Kidney glomerular epithelial cell (primary cell): ENCODE measurements at regions not wholly inside any gene's neighbourhood (a gene's known extent, or its start where the extent isn't known, plus 50 kb on each side); places are given as distances from the start of the nearest gene placed in this dataset.

Experiments used
- DNase-seq: peaks from one replicate; lab custom pipeline; 2025; lab: John Stamatoyannopoulos, UW

DNA sequence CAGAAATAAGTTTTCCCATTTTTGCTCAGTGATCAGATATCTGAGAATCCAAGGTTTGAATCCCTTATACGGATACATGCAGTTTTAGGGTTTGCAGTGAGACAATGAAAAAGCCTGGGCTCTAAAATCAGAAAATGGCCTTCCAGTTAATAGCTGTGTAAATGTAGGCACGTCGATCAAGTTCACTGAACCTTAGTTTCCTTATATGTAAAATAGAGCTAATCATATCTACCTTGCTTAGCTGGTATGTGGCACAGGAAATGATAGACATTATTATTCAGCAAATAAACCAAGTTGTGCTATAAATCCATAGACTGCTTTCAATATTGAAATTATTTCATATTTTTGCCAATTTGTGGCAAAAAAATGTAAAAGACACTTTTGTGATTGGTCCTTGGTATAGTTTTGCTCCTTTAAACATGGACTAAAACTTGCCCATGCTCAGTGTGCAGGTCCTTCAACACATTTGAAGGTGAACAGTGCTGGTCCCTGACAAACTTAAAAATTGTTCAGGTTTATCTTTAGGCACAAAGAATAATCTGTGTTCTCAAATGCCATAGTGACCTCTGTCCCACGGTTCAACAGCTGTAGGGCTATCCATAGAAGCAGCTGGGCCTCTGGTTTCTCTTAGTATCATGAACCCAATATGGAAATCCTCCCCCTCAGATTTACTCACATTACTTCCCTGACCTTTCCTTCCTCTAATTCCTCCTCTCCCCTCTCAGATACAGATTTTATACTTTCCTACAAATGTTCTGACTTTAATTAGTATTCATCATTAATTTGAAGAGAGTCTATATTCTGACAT, 51.0 kb downstream of the CCDC54 start:
- DNase-seq = no peak

DNA sequence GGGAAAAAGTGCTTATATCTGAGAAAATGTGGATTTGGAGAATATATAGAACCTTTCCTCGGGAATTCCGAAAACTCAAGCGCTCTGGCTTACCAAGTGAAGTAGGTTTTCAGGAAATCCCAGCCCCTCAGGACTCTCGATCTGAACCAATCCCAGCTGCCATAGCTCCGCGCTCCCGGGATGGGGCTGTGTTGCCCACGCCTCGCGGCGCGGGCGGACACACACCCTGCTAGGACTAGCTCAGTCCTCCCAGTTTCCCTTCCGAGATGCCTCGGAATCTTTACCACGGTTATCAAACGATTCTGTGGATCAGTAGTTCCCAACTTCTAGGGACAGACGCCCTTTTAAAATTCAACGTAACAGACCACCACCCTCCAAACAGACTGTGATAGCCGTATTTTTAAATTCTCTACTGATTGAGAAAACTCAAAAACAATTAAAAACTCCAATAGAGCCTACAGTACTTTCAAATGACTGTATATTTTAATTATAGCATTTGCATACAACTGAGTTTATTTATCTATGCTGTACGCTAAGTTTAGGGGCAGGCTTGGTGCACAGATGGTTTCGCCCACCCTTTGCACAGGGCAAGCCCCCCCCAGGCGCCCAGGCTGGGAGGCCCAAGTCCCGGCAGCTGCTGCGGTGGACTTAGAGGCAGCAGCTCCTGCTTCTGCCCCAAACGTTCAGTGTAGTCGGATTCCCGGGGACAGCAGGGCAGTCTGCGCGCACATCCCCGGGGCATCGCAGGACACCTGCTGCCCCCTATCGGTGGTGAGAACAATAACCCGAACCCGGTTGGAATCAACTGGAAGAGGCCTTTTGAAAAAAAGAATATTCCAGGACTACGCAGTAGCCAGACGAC, 52.3 kb downstream of the CCDC54 start:
- peak; percentile 71 for DNase-seq

DNA sequence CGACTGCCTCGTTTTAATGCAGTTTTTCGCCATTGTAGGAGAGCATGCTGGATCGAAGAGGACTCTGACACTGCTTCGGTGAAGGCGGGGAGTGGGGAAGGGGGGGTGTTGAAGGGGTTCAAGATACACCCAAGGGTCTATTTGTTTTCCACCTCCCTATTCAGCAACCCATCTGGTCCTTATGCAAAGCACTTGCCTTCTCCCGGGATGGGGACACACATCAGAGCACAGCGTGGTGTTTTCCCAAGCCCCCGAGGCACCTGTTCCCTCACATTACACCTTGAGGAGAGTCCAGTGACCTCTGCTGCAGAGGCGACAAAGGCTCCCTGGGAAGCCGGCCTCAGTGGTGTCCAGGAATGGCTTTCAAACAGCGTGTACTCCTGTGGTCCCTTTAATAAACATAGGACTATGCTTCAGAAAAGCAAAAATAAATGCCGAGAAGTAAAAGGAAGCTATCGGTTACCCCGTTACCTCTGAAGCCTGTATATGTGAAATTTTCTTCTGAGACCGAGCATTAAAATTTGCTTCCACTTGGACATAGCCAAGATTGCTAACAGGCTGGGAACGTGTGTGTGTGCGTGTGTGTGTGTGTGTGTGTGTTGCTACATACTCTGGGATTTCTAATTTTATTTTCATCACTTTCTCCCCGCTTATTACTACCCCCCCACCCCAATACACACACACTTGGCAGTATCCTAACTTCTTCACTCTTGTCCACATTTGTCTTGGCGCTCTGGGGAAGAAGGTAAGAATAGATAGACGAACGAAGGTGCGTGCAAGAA, 53.2 kb downstream of the CCDC54 start:
- no peak for DNase-seq

DNA sequence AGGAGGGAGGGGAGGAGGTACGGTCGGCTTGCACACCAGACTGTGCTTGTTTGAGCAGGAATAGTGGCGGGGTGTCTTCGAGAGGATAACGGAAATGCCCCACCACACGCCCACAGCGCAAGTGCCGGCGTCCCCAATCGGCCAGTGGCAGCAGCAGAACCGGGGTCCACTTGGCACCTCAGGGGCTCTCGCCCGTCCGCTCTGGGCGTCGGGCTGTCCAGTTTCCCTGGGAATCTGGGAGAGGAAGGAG, 53.7 kb downstream of the CCDC54 start:
- no peak for DNase-seq

DNA sequence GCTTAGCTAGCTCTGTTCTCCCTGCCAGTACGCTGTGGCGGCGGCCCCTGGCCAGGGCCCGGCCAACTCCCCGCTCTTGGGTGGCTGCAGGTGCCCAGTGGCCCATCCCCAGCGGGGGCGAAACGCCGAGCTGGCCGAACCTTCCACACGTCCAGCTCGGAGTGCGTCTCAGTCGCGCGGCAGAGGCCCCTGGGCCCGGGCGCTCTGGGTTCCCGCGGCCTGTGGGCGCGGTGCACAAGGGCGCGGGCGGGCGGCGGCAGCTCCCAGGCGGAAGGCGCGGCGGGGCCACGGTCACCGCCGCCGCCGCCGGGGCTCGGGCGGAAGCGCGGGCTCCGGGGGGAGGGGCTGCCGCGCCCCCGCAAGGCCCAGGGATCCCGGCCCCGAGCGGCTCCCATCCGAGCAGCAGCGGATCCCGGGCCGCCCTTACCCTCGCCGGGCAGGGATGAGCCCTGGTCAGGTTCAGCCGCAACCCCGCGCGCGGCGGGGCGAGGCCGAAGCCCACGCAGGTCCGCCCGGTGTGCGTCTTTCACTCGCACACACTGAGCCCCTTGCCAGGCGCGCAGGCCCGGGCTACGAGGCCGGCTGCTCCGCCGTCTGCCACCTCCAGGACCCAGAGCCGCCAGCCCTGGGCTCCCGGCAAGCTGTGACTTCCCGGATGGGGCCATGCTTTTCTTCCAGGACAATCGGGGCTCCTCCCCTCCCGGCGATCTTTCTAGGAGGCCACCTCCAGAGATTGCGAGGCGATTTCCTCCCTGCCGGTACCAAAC, 54.2 kb downstream of the CCDC54 start:
- peak; percentile 42 for DNase-seq

DNA sequence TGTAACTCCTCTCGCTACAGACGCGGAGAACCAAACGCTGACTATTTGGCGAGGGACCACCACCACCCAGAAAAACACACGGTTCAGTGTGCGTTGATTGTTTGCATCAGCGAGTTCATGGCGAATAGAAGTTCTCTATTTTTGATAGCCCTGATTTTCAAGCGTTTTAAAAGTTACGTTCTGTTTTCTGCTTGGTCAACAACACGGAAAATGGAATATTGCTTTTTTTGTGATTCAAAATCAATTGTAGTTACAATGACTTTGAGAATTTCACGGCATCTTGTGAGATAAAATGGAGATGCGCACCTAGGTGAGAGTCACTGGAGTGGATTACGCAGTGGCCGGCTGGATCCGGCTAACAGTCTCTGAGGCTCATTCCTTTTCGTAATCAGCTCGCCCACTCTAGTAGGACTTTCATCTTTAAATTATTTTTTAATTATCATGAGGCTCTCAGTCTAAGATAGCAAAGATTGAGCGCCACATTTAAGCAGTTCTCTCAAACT, 54.8 kb downstream of the CCDC54 start:
- DNase-seq = peak; percentile 42

DNA sequence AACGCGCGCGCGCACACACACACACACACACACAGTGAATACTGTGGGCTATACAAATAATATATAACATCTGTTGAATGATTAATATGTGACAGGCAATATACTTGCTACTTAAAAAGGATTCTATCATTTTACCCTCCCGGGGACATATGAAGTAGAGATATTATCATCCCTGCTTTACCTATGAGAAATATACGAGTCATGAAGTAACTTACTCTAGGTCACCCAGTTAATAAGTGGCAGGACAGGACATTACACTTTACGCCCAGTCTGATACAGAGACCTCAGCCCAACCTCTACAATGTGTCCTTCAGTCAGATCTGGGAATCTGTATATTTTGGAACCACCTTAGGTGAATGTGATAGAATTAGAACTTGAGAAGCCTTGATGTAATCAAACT, 55.4 kb downstream of the CCDC54 start:
- DNase-seq = no peak

DNA sequence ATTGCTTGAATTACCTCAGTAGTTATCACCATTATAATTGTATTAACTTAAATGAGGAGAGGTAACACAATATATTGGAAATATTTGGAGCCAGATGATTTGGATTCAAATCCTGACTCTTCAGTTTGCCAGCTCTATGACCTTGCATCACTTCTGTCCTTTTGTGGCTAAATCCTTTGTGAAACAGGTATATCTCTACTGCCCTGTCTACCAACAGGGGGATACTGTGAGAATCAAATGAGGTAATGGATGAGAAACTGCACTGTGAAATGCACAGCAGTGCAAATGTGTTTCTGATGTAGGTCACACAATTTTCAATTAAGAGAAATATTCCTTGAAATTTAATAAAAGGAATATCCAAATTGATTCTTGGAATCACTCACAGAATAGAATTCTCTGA, 58.8 kb downstream of the CCDC54 start:
- no peak for DNase-seq

DNA sequence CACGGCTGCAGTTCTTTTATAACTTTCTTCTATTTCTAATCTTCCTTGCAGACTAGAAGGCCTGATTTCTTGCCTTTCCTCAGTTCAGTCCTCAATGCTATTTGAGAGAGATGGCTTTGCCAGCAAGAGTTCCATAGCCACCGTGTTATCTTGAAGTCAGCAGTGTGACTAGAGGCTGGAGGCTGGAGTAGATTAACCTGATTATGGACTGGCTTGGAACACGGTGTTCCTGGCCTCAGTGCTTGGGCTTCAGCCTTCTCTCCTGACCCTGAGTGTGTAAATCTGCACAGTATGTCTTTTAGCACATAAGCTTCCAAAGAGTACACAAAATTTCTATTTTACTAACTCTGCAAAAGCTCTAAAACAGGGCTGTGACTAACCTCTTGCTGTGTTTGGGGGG, 61.4 kb downstream of the CCDC54 start:
- DNase-seq = no peak

DNA sequence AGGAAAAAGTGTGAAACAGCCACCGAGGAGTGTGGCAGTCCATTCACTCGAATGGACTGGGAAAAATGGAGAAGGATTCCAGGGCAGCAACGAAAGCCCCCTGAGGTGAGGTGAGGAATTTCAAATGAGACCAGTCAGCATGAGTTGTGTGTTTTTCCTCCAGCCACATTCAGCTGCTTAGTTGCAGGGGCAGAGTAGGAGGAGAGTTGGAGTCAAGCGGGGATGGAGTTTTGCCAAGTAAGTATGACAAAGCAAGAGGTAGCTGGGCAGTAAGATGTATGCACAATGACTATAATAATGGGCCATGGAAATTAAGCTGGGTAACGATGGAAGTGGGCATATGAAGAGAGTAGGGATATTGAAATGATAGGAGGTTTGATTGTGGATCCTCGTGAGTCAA, 64.4 kb downstream of the CCDC54 start:
- no peak for DNase-seq

DNA sequence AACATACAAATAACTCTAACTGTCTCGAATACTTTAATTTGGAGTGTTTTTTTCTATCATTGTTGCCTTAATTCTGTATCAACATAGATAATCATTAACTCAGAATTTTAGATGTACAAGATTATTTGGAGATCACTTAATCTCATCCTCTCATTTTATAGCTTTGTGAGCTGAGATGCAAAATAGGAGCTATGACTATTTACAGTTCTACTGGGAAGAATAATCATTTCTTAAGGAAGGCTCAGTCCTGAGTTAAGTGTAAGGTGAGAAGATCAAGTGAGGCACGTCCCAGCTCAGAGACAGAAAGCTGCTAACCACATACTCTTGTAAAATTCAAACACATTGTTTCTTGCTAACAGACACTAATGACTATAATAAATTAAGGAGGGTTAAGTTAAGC, 66.2 kb downstream of the CCDC54 start:
- no peak for DNase-seq

DNA sequence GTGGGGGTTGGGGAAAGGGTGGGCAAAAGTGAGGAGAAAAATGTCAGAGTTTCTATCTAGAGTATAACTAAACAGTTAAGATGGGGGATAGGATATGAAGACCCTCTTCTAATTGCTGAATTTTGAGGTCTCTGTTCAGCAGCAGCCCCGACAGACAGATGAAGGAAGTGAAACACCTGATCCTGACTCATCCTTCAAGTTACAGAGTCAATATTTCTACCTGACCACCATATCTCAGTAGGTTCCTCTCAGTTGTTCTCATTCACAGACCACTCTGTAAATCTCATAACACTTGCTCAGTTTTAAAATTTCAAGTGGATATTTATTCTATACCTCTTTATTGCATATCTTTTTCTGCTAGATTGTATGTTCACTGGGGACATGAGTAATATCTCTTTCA, 69.5 kb downstream of the CCDC54 start:
- DNase-seq = no peak

DNA sequence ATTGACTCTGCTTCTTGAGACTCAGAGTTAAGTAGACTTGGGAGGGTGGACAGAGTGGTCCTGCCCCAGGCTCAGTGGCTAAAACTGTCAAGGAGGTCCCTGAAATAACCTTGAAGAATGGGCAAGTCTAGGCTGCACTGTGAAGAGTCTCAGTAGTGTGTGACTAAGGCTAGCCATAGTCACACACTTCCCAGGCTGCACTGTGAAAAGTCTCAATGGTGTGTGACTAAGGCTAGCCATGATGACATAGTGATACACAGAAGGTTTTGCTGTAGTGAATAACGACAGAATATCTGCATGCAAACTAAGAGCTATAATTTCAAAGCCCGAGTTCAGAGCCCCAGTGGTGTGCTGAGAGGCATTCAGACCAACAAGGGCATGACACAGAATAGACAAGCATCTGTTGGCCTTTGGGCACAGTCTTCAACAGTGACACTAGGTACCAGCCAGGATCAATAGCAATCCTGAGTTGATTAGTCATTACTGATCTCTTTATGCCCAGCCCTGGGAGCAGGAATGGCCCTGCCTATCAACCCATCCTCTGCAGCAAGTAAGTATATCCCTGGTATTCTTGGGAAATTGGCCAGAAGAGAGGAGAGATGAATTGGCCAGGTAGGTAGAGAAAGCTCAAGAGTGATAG, 72.4 kb upstream of the BBX start:
- DNase-seq = no peak

DNA sequence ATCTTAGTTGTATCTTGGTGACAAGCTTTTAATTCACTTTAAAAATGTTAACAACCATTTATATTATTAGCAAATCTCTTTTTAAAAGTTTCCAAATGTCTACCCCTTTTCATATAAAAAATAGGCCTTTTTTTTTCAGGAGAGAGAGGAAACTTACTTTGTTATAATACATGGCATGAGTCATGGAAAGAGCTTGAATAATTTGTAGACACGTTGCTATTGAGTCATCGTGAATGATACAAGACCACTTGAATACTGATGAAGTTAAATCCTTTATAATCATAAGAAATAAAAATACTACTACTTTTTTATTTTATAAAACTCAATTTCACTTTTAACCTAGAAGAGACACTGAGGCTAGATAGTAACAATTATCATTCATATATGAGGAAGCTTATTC, 70.3 kb upstream of the BBX start:
- no peak for DNase-seq

DNA sequence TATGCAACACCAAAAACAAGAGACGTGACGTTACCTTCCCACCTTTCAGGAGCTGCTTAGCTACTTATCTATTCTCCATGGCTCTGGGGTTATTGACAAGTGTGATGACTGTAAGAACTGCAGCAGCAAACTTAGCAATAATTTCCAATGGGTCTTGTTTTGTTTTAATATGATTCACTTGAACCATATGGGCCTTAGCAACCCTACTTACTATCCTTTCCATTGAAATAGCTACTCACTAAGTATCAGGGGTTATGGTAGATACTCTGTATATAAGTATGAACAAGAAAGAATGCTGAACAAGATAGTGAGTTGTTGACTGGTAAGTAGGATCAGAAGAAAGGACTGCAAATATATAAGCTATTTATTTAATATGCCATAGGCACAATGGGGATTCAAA, 69.3 kb upstream of the BBX start:
- DNase-seq = no peak

DNA sequence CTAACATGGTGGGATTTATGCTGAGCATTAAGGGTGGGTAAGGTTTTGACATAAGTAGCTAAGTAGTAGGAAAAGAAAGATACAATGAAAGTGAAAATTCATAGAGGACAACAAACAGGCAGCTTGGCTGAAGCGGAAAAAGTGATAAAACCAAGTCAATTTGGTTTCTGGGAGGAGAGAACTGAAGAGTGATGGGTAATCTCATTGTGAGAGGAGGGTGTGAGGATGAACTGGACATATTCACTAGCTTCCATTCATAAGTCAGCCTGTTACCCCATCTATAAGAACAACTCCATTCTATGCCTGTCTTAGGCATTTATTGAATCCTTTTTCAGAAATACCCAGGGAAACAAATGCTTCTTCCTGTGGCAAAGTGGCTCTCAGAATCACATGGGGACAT, 67.1 kb upstream of the BBX start:
- DNase-seq = no peak

DNA sequence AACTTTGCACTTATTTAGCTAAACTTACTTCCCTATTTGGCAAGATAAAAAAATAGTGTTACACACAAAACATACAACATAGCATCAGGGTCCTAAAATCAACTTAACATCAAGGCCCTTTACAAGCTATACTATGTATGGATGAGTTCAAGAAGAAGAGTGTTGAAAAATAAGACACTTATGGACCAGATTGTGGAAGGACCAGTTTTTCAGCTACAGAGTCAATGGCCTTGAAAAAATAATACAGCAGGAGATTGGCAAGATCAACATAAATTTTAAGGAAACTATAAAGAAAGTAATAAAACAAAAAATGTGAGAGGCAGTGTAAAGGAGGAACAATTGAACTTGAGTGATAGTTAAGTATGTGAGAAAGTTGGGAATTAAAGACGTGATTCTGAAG, 66.3 kb upstream of the BBX start:
- no peak for DNase-seq

DNA sequence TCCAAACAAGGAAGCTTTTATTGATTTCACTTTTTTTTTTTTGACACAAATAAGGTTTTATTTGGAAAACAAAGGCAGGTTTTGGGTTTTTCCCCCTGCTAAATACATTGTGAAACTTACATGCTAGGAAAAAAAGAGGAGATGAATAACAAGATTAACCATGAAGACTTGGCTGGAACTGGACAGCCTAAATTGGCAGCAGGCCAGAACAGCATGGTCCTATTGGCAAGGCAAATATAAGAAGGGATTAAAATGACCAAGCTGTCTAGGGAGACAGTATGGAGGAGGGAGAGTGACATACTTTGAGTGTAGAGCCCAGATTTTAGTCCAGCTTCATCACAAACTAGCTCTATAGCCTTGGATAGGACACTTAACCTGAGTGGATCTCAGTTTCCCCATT, 63.9 kb upstream of the BBX start:
- no peak for DNase-seq

DNA sequence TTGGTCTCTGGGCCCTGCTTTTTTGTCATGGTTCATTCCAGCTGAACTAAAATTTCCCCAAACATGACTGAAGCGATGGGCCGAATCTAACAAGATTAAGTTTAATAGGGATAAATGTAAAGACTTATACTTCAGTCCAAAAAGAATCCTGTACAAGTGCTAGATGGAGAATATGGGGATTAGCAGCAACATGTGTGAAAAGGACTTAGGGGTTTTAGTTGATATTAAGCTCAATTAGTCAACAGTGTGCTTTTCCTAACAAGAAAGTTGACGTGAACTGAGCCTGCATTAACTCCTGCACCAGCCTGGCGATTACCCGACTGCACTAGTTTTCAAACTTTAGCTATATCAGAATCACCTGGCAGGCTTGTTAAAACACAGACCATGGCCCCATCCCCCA, 61.0 kb upstream of the BBX start:
- DNase-seq = no peak

DNA sequence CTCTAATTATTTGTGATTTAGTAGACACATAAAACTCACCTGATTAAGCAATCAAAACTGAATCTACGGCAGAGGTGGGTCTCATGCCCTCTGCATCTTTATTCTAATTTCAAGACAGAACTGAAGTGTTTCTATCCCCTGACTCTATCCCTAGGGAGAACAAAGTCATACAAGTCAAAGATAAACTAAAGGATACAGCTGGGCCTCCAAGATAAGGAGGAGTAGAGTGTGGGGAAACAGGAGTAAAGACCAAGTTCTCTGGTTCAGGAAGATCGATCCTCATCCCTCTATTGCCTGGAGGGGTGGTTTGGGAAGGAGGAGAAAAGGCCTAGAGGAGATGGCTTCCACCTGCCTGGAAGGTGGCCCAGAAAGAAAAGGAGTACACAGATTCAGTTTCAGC, 58.7 kb upstream of the BBX start:
- DNase-seq = no peak

DNA sequence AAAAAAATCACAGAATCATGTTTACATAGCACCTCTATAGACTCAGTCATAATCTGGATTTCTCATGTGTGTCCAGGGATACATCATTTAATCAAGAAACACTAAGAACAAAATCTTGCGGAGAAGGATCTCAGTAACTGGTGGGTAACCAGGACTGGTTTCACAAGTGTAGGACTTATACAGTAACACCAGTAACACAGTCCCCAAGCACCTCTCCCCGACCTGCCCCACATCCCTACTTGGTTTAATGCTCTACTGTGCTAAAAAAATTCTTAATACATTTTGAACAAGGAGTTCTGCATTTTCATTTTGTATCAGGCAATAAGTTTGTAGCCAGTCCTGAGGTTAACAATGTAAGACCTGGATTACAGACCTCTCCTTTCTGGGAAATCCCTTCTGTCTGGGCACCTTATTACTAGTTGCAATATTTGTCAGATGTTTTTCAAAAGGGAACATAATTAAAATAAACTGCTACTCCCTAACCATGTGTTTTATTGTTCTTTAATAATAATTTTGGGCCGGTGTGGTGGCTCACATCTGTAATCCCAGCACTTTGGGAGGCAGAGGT, 57.6 kb upstream of the BBX start:
- DNase-seq = no peak
